Activated naive CD4-positive, alpha-beta T cell treated with anti-CD3 and anti-CD28 coated beads, Interleukin-2, amount 50 U/mL, for 24 hours (primary cell): ENCODE measurements at regions not wholly inside any gene's neighbourhood (a gene's known extent, or its start where the extent isn't known, plus 50 kb on each side); places are given as distances from the start of the nearest gene placed in this dataset.

ENCODE experiments used
- H3K27ac Mint-ChIP-seq: one replicate; pipeline ENCODE4 v1.8.0; 2021; ENCODE audit warnings: mild to moderate bottlenecking, mixed read lengths
- H3K27me3 Mint-ChIP-seq: one replicate; pipeline ENCODE4 v1.8.0; 2021; ENCODE audit warnings: mixed read lengths
- H3K36me3 Mint-ChIP-seq: one replicate; pipeline ENCODE4 v1.8.0; 2021; ENCODE audit warnings: mixed read lengths
- H3K4me1 Mint-ChIP-seq: one replicate; pipeline ENCODE4 v1.8.0; 2021; ENCODE audit warnings: mixed read lengths
- H3K4me3 Mint-ChIP-seq: one replicate; pipeline ENCODE4 v1.8.0; 2021; ENCODE audit warnings: mild to moderate bottlenecking, mixed read lengths
- H3K9me3 Mint-ChIP-seq: one replicate; pipeline ENCODE4 v1.8.0; 2021; ENCODE audit warnings: mixed read lengths

DNA sequence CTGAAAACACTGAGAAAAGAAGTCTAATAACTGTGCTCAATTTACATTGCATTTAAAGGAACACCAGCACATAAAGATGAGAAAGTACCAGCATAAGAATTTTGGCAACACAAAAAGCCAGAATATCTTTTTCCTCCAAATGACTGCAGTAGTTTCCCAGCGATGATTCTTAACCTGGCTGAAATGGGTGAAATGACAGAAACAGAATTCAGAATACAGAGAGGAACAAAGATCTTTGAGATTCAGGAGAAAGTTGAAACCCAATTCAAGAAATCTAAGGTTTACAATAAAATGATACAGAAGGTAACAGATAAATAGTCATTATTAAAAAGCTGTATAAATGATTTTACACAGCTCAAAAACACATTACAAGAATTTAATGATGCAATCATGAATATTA, 197.0 kb upstream of the EYS start:
- Mint-ChIP-seq H3K4me3 (no peak overlapping the region), H3K27me3 (no peaks in the 10 kb centered on the region), H3K9me3 (peaks cover 6% of the 10 kb centered on the region), H3K27ac (no peak overlapping the region), H3K4me1 (no peaks in the 10 kb centered on the region), H3K36me3 (no peaks in the 10 kb centered on the region)

DNA sequence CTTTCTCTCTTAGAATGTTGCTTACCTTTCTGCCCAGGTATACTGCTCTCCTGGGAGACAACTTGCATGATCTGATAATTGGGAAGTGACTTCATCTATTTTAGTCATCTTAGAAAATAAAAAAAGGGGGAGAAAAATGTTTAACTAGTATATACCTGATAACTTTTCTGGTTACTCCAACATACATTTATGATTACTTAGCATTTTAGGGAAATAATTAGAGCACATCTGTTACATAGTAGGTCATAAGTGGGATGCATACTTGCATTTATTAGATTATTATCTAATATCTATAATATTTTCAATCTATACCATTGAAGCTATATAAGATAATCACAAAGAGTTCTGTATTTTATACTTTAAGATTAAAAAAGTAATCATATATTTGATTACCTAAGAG, 193.9 kb upstream of the EYS start:
- H3K27ac Mint-ChIP-seq = no peak overlapping the region

DNA sequence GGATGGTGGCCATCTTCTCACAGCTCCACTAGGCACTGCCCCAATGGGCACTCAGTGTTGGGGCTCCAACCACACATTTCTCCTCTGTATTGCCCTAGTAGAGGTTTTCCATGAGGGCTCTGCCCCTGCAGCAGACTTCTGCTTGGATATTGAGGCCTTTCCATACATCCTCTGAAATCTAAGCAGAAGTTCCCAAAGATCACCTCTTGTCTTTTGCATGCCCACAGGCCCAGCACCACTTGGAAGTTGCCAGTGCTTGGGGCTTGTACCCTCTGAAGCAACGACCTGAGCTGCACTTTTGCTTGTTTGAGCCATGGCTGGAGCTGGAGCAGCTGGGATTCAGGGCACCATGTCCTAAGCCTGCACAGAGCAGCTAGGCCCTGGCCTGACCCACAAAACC, 189.1 kb upstream of the EYS start:
- Mint-ChIP-seq H3K27ac (no peak overlapping the region), H3K9me3 (no peaks in the 10 kb centered on the region), H3K36me3 (no peaks in the 10 kb centered on the region), H3K4me1 (no peaks in the 10 kb centered on the region), H3K27me3 (no peaks in the 10 kb centered on the region), H3K4me3 (no peak overlapping the region)

More for the DNA sequence above, 193.9 kb upstream of the EYS start:
- peaks cover 6% of the 10 kb centered on the region for H3K9me3 Mint-ChIP-seq
- no peaks in the 10 kb centered on the region for H3K27me3 Mint-ChIP-seq
- H3K36me3 Mint-ChIP-seq = no peaks in the 10 kb centered on the region
- no peaks in the 10 kb centered on the region for H3K4me1 Mint-ChIP-seq
- H3K4me3 Mint-ChIP-seq = no peak overlapping the region

DNA sequence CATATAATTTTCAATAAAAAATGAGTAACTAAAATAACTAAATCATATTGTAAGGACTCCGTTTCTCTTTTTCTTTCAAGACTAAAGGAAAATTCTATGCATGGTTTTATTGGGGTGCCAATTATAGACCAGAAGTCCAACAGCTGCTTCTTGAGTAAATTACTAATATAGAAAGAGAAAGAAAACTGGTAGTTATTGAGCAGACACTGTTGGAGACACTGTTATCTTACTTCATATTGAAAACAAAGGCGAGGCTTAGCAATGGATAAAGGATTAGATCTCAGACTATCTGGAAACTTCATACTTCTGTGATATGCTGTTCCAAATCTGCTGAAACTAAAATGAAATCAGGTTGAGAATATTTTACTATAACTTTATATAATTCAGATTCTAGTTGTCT, 169.6 kb upstream of the EYS start:
- Mint-ChIP-seq H3K4me3 (no peak overlapping the region), H3K27ac (no peak overlapping the region), H3K4me1 (no peaks in the 10 kb centered on the region), H3K9me3 (peaks cover under 1% of the 10 kb centered on the region), H3K36me3 (no peaks in the 10 kb centered on the region), H3K27me3 (no peaks in the 10 kb centered on the region)

DNA sequence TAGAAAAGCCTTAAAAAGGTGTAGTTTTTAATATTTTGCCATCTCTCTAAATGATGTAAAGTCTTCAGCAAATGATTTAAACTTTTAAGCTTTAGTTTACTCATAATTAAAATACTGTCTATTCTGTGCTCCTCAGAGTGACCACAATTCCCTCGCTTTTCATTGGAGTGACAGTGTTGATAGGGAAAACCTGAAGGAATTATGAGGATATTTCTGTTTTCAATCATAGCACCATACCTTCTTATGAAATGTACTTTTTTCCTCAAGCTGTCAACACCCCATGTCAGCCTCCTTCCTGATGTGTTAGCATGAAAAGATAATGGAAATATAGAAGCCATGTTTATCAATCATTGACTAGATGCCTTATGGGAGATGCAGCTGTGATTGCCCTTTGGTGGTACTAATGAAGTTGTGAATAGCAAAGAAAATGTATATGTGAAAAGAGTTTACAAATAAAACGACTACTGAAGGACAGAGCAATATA, 145.4 kb upstream of the EYS start:
- Mint-ChIP-seq H3K27ac (no peak overlapping the region), H3K4me1 (no peaks in the 10 kb centered on the region), H3K36me3 (no peaks in the 10 kb centered on the region), H3K4me3 (no peak overlapping the region), H3K27me3 (no peaks in the 10 kb centered on the region), H3K9me3 (peaks cover 10% of the 10 kb centered on the region)

DNA sequence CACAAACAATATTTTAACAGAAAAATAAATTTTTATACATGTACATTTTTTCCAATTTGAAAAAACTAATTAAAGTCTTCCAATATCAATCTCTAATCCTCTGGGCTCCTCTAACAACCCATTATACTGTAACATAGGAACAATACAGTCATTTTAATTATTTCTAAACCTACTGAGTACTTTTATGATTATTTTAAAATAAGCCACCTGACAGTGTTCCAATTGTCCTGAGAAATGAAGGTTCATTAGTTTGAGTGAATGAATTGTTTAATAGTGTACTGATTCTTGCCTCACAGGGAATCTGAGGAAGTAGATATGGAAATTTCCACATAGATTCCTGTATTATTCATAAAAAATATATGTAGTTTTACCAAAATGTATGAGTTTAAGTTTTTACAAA, 123.1 kb upstream of the EYS start:
- H3K4me3 Mint-ChIP-seq = no peak overlapping the region
- no peak overlapping the region for H3K27ac Mint-ChIP-seq
- H3K36me3 Mint-ChIP-seq = no peaks in the 10 kb centered on the region
- no peaks in the 10 kb centered on the region for H3K4me1 Mint-ChIP-seq
- peaks cover 10% of the 10 kb centered on the region for H3K9me3 Mint-ChIP-seq
- H3K27me3 Mint-ChIP-seq = no peaks in the 10 kb centered on the region

DNA sequence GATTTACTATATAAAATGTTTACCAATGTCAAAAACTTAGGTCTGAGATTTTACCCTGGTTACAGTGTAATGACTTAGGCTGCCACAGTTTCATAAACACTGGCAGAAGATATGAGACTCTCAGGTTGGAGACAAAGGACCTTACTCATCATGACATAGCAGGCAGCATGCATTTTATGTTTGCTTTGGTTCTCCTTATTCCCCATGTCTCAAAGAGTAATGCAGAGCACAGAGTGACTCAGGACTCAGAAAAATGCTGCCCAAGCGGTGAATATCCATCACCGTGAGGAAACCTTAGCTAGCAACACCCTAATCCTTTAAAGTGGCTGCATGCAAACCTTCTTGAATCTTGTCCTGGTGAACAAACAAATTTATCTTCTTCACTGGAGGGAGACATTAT, 112.1 kb upstream of the EYS start:
- Mint-ChIP-seq H3K27ac (no peak overlapping the region), H3K27me3 (no peaks in the 10 kb centered on the region), H3K4me3 (no peak overlapping the region), H3K4me1 (no peaks in the 10 kb centered on the region), H3K36me3 (no peaks in the 10 kb centered on the region), H3K9me3 (peaks cover 11% of the 10 kb centered on the region)

DNA sequence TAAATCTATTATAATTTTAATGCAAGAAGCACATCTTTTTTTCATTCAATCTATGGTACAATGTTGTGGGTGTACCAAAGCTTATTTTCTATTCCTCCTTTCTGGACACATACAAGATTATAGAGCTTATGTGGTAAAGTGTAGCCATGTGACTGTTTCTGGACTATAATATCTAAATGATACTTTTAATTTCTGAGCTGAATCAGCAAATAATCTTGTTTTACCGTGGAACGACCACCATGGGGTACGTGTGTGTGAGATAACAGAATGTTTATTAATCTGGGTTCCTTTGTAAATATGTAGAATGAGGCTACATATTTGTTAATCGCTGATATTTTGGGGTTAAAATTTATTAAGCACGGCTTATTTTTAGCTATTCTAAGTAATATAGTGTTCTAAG, 111.5 kb upstream of the EYS start:
- Mint-ChIP-seq H3K9me3 (peaks cover 11% of the 10 kb centered on the region), H3K27me3 (no peaks in the 10 kb centered on the region), H3K4me1 (no peaks in the 10 kb centered on the region), H3K27ac (no peak overlapping the region), H3K36me3 (no peaks in the 10 kb centered on the region), H3K4me3 (no peak overlapping the region)

DNA sequence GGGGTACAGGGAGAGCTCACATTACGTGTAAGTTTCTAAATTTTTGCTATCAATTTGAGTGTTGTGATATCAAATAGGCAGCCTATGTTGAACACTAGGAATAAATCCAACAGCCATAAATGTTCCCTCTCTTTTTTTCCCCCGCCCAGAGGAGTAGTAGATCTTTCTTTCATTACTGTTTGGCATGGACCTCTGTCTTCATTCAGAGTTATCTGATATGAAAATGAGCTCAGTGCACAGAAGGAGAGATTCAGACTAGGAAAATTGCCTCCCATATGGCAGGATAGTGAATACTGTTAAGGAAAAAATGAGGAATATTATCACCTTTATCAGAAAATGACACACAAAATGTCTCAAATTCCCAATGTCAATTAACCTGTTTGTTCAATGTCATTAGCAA, 110.0 kb upstream of the EYS start:
- Mint-ChIP-seq H3K9me3 (peaks cover 11% of the 10 kb centered on the region), H3K36me3 (no peaks in the 10 kb centered on the region), H3K4me1 (no peaks in the 10 kb centered on the region), H3K27me3 (no peaks in the 10 kb centered on the region), H3K27ac (no peak overlapping the region), H3K4me3 (no peak overlapping the region)

DNA sequence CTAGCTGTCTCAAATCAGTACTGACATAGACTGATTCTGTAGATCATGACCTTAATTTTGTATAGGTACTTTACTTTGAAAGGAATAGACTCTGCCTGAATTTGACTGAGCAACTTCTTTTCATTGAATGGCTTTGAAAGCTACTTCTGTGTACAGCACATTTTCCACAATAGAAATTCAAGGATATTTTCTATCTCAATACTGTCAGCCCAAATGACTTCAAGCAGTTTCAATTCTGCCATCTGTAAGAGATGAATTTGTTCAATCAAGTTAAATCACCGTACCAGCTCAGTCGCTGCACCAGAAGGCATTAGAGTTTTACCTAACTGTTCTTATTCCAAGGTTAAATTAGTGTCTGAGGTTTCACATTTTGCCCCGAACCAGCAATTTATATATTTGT, 107.0 kb upstream of the EYS start:
- no peak overlapping the region for H3K4me3 Mint-ChIP-seq
- H3K27me3 Mint-ChIP-seq = no peaks in the 10 kb centered on the region
- no peaks in the 10 kb centered on the region for H3K4me1 Mint-ChIP-seq
- no peaks in the 10 kb centered on the region for H3K36me3 Mint-ChIP-seq
- H3K9me3 Mint-ChIP-seq = peaks cover 5% of the 10 kb centered on the region
- no peak overlapping the region for H3K27ac Mint-ChIP-seq

DNA sequence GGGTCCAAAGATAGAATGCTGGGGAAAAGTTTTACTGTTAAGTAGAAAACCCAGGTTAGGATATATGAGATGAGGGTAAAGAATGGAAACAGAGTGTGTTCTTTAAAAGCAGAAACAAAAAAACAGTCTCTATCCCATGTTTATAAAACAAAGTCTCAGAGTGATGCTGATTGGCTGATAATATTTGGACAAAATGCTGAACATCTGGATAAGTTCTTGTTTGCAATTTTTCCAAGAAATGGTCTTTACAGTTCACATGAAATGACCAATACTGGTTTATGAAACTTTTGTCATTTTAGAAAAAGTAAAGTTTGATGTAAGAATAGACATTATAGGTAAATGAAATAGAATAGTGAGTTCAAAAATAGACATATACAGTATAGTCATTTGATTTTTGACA, 96.2 kb upstream of the EYS start:
- Mint-ChIP-seq H3K27ac (no peak overlapping the region), H3K36me3 (no peaks in the 10 kb centered on the region), H3K27me3 (no peaks in the 10 kb centered on the region), H3K9me3 (peaks cover under 1% of the 10 kb centered on the region), H3K4me1 (no peaks in the 10 kb centered on the region), H3K4me3 (no peak overlapping the region)

DNA sequence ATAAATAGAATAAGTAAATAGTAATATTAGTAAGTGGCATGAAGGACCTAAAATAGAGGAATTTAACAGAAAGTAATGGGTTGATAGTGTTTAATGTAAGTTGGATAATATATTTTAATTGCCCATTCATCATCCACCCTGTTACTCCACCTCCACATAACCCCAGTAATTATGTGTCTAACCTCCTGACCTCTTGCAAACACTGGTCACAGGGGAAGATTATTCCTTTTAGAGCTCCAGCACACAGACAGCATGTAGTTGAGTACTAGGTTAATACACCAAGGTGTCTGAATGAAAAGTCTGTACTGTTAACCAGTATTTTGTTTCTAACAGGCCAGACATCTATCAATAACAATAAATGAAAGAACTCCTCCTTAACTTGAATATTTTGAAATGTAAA, 92.4 kb upstream of the EYS start:
- no peaks in the 10 kb centered on the region for H3K4me1 Mint-ChIP-seq
- no peaks in the 10 kb centered on the region for H3K36me3 Mint-ChIP-seq
- H3K9me3 Mint-ChIP-seq = peaks cover 6% of the 10 kb centered on the region
- no peaks in the 10 kb centered on the region for H3K27me3 Mint-ChIP-seq
- no peak overlapping the region for H3K4me3 Mint-ChIP-seq
- no peak overlapping the region for H3K27ac Mint-ChIP-seq

DNA sequence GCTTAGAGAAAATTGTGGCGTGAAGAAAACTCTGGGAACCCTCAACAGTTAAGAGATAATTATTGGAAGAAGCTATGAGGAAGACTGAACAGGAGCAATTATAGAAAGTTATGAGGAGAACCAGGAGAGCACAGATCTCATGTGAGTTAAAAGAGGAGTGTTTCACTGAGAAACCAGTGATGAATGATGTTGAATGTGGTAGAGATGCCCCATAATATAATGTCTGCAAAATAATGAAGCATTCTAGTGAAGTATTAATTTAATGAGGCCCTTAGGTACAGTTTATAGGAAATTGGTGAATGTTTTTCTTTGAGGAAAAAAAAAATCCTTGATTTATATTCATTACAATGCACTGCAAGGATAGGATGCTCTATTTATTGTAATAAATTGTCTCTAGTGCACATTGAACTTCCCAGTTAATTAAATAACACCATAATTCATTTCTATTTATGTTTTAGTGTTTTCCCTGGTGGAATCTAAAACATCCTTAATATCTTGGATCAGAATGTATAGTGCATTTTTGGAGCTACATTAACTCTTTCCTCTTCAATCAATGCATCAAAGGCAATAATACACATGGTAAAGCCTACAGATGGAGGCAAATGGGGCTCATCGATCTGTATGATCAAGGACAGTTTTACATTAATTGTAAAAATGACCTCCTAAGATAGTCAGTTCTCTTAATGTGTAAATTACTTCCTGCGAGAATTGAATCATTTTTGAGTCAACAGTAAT, 91.4 kb upstream of the EYS start:
- H3K4me3 Mint-ChIP-seq = no peak overlapping the region
- H3K4me1 Mint-ChIP-seq = no peaks in the 10 kb centered on the region
- H3K27me3 Mint-ChIP-seq = no peaks in the 10 kb centered on the region
- no peak overlapping the region for H3K27ac Mint-ChIP-seq
- no peaks in the 10 kb centered on the region for H3K36me3 Mint-ChIP-seq
- H3K9me3 Mint-ChIP-seq = peaks cover 6% of the 10 kb centered on the region

DNA sequence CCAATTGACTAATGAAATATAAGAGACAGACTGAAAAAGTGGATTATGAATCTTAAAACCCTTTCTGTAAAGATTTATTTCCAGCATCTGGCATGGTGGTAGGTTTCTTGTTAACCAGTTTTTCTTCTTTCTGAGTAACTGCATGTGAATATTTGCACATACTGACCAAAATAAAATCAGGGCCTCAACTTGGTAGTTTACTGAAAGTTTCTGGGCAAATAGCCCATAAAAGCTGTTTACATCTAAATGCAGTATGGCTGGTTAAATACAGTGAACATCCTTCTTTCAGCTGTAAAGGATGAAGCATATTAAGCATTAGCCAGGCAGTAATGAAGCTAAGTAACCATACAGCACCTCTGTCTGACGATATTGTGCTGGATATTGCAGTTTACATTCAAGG, 83.6 kb upstream of the EYS start:
- no peaks in the 10 kb centered on the region for H3K27me3 Mint-ChIP-seq
- H3K4me3 Mint-ChIP-seq = no peak overlapping the region
- peaks cover 8% of the 10 kb centered on the region for H3K9me3 Mint-ChIP-seq
- H3K4me1 Mint-ChIP-seq = no peaks in the 10 kb centered on the region
- H3K36me3 Mint-ChIP-seq = no peaks in the 10 kb centered on the region
- H3K27ac Mint-ChIP-seq = no peak overlapping the region

DNA sequence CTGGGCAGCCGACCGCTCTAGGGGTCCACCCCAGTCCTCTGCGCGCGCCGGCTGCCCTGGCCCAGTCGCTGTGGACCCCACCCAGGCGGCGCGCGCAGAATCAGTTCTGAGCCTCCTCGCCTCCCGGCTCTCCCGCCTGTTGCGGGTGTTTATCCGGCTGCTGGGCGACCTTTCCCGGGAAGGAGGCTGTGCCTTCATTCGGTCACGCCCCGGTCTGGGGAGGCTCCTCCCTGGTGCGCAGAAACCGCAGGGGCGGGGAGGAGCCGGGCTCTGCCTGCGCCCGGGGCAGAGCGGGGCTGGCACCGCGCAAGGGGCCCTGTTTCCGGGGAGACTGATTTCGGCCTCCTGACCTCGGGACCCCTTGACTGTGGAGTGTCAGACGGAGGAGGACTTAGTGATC, 80.8 kb upstream of the EYS start:
- H3K27ac Mint-ChIP-seq = no peak overlapping the region
- H3K36me3 Mint-ChIP-seq = no peaks in the 10 kb centered on the region
- no peak overlapping the region for H3K4me3 Mint-ChIP-seq
- peaks cover 11% of the 10 kb centered on the region for H3K9me3 Mint-ChIP-seq
- no peaks in the 10 kb centered on the region for H3K4me1 Mint-ChIP-seq
- no peaks in the 10 kb centered on the region for H3K27me3 Mint-ChIP-seq

DNA sequence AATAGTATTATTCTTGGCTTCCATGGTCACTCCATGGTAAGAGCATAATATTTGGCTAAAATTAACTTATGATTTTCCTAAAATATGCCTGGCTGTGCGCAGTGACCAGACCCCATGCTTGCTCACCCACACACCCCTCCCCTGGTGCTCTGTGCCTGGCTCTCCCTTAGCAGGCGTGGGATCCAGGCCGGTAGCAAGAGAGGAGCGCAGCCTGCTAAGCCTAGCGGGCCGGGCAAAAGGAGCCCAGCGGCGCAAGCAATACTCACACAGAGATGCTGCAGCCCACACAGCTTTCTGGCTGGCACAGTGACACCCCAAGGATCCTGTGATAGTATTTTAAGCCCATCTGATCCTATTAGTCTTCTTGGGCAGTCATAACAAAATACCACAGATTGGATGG, 79.8 kb upstream of the EYS start:
- Mint-ChIP-seq H3K36me3 (no peaks in the 10 kb centered on the region), H3K4me3 (no peak overlapping the region), H3K4me1 (no peaks in the 10 kb centered on the region), H3K9me3 (peaks cover 12% of the 10 kb centered on the region), H3K27me3 (no peaks in the 10 kb centered on the region), H3K27ac (no peak overlapping the region)

DNA sequence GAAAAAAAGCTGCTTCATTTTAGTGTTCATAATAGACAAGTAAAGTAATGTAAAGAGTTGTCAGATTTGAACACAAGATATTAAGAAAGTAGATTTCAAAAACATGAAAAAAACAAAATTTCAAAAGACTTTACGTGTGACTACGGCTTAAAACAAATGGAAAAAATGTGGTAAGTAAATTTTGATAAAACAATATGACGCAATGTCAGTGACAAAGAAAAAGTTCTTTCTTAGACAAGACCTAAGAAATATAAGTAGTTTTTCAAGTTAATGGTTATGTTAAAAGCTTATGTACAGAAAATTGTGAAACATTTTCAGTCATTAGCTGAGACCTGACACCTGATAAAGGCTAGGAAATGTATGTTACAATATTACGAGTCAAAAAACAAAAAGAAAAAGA, 73.7 kb upstream of the EYS start:
- H3K9me3 Mint-ChIP-seq = peaks cover 19% of the 10 kb centered on the region
- no peak overlapping the region for H3K4me3 Mint-ChIP-seq
- no peaks in the 10 kb centered on the region for H3K4me1 Mint-ChIP-seq
- H3K27me3 Mint-ChIP-seq = no peaks in the 10 kb centered on the region
- no peaks in the 10 kb centered on the region for H3K36me3 Mint-ChIP-seq
- H3K27ac Mint-ChIP-seq = no peak overlapping the region
